NCI-H1048 (cell line): ENCODE measurements at regions not wholly inside any gene's neighbourhood (a gene's known extent, or its start where the extent isn't known, plus 50 kb on each side); places are given as distances from the start of the nearest gene placed in this dataset.
"Not testable (repeated sequence)": the region's sequence is repeated elsewhere in the genome, so short reads cannot be mapped to it uniquely, and the experiment has no call there.

Source experiments
- DNase-seq: peaks from one replicate; lab custom pipeline; 2025; lab: John Stamatoyannopoulos, UW

DNA sequence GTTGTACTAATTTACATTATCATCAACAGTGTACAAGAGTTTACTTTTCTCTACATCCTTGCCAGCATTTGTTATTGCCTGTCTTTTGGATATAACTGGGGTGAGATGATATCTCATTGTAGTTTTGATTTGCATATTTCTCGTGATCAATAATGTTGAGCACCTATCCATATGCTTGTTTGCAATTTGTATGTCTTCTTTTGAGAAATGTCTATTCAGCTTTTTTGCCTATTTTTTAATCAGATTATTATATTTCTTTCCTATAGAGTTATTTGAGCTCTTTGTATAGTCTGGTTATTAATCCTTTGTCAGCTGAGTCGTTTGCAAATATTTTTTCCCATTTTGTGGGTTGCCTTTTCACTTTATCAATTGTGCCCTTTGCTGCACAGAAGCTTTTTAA is 540.8 kb upstream of the SGO1 start:
- DNase-seq: no peak

DNA sequence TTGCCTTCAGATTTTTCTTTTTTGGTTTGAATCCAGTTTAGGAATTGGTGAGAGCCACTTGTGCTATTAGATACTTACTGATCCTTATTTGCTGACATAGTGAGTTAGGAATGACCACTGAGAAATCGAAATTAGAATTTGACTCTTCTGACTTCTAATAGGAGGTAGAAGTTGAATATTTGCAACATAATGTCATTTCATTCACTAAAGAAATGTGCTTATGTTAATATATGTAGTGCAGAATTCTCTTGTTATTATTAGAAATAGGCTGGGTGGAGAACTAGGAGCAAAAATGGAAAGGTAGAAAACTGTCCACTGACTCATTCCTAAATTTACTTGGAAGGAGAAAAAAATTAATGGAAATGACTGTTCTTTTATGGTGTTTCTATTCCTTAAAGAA is 538.2 kb upstream of the SGO1 start:
- no peak for DNase-seq

DNA sequence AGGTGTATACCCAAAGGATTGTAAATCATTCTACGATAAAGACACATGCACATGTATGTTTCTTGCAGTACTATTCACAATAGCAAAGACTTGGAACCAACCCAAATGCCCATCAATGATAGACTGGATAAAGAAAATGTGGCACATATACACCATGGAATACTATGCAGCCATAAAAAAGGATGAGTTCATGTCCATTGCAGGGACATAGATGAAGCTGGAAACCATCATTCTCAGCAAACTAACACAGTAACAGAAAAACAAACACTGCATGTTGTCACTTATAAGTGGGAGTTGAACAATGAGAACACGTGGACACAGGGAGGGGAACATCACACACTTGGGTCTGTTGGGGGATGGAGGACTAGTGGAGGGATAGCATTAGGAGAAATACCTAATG is 530.4 kb upstream of the SGO1 start:
- not testable (repeated sequence) for DNase-seq

DNA sequence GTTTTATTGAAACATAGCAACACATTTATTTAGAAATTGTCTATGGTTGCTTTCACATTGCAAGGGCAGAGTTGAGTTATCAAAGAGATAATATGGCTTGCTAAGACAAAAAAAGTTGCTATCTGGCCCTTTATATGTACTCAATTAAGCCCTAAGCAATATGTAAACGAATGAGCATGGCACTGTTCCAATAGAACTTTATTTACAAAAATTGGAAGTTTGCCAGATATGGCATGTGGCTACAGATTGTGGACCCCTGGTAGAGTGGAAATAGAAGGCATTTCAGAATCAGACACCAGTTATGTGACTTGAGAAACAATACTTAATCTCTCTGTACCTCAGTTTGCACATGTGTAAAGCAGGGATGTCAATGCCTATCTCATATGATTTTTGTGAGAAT is 515.6 kb upstream of the SGO1 start:
- peak; percentile 7 for DNase-seq

DNA sequence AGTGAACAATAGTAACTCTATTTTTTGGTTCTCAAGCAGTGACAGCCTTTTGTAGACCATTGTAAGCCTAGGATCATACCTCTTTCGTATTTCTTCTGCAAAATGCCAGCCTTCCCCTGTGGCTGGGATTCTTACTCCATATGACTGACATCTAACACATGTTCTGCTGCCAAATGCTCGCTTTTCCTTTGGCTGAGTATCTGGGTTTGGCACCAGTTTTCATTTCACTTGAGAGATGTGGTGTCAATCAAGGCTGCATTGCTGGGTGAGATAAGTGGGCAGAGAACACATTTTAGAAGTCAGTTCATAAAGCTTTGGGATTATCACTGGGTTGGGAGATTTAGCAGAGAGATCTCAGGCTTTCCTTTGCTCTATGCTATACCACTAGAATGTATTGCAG is 514.7 kb upstream of the SGO1 start:
- DNase-seq: no peak

DNA sequence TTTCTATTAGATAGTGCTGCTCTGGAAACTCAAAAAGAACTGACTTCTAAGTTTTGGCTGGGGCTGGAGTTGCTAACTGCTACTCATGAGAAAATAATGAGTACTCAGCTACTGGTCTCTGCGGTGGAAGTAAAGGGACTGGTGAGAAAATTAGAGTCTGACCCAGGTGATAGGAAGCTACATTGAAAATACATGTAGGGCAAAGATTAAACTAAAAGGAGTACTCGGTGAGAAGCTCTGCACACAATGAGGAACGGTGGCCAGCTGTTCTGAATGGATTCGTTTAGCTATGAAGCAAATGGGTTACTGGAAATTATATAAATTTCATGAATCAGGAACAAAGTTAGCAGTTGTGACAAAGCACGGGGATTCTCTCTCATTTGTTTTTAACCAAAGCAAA is 512.9 kb upstream of the SGO1 start:
- no peak for DNase-seq

DNA sequence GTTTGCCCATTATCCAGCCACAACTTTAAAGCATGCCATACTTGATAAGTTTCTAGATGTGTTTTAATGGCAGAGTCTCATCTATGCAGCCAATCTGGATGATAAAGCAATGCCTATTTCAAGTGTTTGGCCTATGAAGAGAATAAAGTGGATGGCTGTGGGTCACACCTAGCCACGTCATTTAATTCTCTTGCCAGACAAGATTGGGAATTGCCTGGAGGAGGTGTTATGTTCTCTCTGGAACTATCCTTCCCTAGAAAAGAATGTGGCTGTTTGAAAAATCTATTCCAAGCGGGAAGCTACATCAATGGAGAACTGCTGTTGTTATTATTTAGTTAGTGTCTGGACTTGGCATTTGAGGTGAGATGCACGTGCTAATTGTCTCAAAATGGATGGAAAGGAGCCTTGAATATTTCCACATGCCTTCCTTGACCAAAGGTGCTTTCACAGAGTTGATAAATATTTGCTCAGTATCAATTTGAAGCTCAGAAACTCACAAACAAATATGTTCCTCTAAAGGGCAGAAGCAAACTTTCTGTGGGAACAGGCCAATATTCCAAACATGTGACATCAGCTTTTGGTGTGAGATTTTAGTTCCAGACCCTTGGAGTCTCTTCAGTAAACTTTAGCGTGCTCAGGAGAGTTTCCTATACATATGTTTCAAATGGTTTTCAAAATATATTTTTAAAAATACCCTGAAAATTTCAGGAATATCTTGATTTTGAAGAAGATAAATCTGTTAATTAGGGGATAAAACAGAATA is 510.6 kb upstream of the SGO1 start:
- no peak for DNase-seq

DNA sequence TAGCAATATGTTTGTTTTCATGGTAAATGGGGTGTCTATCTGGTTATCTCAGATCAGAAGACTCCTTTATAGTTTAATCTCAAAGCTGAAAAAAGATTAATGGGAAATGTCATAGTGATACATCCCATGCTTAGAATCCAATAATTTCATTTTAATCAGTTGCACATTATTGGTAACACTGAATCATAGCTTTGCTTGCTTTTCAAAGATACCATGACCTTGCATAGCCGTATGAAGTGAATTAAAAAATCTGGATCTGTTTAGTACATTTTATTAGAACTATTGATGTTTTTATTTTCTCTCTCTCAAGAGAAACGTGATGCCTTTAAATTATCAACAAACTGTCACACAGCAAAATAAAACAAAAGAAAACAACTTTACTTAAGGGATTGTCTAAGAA is 506.7 kb upstream of the SGO1 start:
- DNase-seq: no peak

DNA sequence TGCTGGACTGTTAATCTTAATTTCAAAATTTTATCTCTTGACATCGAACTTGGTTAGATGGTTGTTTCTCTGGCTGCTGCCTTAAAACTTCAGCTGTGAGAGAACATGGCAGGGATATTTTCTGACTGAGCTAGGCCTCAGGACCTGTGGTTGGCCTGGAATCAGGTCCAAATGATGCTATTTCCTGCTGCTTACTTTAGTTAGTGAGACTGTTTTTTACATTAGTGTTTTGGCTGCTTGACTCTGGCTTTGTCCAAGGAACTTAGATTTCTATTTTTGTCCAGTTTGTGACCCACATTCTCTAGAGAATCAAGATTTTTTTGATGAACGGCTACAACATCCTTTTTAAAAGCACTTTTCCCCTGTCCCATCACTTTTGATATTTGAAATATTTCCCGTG is 497.9 kb upstream of the SGO1 start:
- DNase-seq: no peak

DNA sequence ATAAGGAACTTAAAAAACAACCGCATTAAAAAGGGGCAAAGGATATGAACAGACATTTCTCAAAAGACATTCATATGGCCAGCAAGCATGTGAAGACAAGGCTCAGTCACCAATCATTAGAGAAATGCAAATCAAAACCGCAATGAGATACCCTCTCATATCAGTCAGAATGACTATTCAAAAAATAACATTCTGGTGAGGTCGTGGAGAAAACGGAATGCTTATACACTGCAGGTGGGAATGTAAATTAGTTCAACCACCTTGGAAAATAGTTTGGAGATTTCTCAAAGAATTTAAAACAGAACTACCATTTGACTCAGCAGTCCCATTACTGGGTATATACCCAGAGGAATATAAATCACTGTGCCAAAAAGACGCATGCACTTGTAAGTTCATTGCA is 496.6 kb upstream of the SGO1 start:
- peak; percentile 24 for DNase-seq

DNA sequence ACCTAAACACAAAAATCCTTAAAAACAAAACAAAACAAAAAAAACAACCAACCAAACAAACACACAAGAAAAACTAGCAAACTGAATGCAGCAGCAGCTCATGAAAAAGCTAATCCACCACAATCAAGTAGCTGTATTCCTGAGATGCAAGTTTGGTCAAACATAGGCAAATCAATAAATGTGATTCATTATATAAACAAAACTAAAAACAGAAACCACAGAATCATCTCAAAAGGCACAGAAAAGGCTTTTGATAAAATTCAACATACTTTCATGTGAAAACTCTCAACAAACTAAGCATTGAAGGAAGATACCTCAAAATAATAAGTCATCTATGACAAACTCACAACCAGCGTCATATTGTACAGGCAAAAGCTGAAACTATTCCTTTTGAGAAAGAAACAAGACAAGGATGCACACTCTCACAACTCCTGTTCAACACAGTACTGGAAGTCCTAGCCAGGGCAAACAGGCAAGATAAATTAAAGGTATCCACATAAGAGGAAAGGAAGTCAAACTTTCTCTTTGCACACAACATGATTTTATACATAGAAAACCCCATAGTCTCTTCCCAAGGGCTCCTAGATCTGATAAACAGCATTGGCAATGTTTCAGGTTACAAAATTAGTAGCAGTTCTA is 495.1 kb upstream of the SGO1 start:
- no peak for DNase-seq

DNA sequence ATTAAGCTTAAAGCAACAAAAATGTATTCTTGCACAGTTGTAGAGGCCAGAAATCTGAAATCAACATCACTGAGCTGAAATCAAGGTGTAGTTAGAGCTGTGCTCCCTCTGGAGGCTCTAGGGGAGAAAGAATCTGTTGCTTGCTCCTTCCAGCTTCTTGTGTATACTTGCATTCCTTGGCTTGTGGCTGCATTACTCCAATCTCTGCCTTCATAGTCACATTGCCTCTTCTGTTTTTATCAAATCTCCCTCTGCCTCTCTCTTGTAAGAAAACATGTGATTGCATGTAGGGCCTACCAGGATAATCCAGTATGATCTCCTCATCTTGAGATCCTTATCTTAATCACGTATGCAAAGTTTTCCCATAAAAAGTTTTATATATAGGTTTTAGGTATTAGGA is 487.9 kb upstream of the SGO1 start:
- no peak for DNase-seq

DNA sequence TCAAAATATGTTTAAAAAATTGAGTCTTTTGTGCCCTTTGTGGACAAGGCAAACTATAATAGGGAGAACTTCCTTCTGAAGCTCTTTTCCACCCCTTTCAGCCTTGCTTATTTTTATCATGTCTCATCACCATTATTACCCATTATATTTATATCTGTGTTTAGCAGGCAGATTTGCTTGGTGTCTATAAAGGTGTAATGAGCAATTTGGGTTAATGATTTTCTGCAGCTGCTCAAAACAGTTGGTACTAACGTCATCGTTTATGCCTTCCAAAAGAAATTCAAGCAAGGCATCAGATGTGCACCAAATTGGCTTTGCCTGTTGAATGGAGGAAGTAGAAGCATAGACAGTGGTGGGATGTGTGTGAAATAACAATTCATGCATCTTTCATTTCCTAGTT is 483.7 kb upstream of the SGO1 start:
- no peak for DNase-seq

DNA sequence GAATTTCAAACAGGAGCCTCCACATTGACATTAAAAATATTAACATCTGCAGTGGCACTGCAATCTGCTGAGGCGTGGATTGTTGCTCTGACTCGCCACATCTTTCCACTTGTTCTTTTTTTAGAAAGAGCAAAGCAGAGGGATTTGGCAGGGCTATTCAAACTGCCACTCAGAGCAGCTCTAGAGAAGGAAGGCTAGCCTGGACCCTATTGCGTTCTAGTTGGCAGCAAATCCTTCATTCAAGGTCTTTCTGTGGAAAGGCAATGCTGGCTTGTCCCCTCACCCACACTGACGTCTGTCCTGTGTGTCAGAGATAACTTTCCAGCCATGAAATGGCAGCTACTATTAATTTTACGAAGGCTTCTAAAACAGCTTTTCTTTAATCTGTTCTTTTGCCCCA is 483.2 kb upstream of the SGO1 start:
- no peak for DNase-seq

DNA sequence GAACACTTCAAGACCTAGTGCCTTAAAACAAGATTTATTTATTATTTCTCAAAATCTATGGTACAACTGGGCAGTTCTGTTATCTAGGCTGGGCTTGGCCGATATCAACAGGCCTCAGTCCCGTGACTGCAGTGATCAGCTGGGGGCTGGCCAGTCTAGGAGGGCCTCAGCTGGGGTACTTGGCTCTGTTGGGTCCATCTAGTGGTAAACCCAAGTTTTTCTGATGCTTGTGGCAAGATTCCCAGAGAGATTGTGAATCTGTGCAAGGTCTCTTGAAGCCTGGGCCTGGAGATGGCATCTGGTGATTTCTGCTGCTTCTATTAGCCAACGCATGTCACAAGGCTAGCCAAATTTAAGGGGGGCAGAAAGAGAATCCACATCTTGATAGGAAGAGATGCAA is 482.4 kb upstream of the SGO1 start:
- DNase-seq: no peak

DNA sequence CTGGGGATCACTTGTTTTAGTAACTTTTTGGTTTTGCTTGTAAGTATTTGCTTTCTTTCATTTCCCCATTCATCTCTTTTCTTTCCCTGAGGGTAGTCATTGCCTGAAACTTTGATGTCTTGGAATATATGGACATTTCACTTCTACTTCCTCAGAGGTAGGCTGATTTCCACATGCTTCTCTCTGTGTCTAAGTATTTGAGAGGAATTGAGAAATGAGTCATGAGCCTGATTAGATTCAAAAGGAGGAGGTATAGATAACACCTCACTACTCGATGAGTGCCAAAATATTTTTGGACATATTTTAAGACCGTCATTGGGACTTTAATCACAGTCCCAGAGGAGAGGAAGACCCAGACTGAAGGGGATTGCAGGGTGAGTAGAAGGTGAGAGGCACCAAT is 480.1 kb upstream of the SGO1 start:
- no peak for DNase-seq

DNA sequence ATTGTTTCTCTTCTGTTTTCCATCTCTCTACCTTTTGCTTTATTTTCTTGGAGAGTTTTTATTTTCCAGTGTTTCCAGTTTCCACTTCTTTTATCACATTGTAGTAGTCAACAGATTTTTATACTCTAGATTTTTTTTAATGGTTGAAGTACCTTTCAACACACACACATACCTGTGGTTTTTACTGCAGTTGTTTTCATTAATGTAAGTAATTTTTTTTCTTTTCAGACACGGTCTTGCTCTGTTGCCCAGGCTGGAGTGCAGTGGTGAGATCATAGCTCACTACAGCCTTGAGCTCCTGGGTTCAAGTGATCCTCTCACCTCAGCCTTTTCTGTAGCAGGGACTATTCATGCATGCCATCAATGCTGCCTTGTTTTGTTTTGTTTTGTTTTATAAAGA is 472.5 kb upstream of the SGO1 start:
- DNase-seq: no peak

DNA sequence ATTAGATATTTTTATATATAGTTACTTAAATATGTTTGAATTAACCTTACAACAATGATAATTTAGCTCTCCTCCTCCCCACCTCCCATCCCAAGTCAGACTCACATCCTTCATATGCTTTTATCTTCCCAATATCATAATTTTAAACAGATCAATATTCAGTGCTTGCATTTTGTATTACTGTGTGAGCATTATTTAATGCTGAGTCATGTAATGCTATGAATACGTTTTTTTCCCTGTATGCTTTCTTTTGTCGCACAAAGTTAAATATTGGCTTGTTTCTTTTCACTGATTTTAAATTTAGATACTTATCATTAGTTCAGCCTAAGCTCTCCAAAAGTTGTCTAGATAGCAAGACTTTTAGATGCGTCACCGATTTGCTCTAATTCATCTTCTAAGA is 471.6 kb upstream of the SGO1 start:
- DNase-seq: no peak

DNA sequence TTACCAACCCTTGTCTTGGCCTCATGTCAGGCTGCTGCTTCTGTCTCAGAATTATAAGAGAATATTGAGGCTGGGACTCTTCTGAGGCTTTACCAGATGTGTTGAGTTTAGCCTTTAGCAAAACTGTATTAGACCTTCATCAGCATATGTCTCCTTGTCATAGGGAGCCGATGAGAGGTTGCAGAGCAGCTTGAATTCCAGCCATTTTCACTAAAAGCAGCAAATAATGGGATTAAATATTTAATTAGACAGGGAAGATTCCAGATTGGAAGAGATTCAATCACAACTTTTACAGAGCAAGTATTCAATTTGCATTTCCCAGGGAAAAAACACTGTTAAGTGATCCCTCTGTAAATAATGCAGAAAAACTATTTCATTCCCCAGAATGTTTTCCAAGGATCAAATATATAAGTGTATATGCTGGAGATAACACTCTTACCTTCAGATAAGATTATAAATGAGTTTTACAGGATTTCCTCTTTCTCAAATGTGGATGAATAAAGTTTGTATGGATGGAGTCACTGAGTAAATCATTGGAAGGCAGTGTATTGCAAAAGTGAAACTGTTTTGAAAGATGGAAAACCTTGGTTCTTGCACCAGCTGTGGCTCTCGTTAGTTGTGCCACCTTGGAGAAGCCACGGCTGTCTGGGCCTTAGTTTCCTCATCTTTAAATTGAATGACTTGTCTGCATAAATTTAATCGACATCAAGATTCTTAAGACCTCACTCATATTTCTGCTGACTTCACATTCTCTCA is 466.4 kb upstream of the SGO1 start:
- no peak for DNase-seq

DNA sequence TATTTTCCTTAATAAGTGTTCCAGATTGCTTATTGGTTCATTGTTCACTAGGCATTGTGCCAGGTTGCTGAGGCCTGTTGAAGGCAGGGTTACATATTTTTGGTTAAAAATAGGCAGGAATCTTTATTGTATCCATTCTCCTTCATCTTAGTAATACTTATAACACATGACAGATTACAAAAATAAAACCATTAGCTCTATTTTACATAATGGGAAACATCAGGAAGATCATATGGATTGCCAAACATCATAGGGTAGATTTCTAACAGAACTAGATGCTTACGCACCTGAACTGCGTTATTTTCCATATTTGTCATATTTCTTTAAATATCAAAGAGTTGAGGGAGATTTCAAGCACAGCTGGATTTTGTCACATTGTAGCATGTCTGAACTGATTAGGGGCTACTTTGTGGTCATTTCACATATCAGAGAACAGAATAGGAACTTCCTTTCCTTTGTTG is 462.9 kb upstream of the SGO1 start:
- no peak for DNase-seq

DNA sequence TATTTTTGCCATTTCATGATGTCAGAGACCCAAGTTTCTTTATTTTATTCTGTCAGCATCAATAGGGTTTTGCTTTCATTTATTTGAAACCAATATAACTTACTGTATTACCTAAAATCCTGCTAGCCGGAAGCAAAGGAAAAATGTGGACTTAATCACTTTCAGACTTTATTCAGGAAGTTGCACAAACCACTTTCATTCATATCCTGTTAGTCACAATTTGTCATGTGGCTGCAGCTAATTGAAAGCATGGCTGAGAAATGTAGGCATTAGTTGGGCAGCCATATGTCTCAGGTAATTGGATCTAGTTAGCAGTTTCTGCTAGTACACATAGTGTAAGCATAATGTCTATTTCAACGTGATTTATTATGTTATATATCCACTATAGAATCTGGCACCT is 462.3 kb upstream of the SGO1 start:
- no peak for DNase-seq

DNA sequence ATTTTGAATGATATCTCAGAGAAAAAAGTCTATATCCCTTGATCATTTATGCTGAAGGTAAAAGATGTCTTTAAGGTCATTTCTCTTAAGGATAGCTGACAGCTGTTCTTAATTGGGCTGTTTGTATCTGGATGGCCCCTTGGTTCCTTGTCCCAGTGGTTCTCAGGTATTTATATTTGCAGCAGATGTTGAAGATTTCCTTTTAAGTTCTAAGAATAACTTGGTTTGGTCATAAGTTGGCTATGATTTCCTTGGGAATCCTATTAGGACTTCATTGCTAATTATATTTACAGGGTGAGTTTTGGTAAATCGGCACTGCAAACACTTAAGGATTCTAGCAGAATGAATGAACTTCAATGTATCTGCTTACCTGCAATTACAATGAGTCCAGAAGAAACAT is 460.4 kb upstream of the SGO1 start:
- no peak for DNase-seq

DNA sequence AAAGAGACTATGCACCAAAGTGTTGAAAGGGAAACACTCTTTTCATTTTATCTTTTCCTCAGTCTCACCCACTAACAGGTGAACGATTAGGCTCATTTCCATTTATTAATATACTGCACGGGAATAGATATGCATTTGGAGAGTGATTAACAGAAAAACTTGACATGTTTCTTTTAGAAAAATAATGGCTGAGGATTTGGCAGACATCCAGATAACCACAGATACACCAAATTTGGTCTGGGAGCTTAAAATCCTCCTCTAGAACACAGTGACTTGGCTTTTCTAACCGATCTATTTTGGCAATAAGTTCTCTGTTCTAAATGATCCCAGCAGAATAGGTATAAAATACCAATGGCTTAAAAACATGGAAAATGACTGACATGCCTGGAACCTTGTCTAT is 459.3 kb upstream of the SGO1 start:
- no peak for DNase-seq
